HL-60/S4 (cell line): ENCODE measurements at regions not wholly inside any gene's neighbourhood (a gene's known extent, or its start where the extent isn't known, plus 50 kb on each side); places are given as distances from the start of the nearest gene placed in this dataset.

ENCODE experiments used
- in situ Hi-C: fragments of 300-500 bp; cut with MboI; formaldehyde crosslinking; loops from 2 replicates; pipeline ENCODE4 v1.14.3; 2022; ENCODE audit warnings: low sequenced_read_pairs

DNA sequence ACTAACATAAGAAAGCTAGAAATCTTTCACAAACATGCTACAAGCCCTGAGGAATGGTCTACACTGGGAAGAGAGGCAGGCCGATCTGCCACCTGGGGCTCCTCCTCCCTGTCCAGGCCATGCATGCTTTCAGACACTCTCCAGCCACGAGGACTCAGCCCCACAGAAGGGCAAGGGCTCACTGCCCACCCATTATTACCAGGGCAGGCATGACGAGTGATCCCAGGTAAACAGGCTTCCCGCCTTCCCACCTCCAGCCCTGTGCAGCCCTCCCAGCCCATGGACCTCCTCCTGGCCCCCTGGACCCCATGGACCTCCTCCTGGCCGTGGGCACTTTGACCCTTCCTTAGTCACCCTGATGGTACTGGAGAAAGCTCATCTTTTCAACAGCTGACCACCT lies 75.8 kb upstream of the TEX51 start:
- in situ Hi-C loops = no loop called here

GRCh38 chr2:126823951-126824350 lies 74.7 kb upstream of the TEX51 start:
- in situ Hi-C loops = no loop called here

GRCh38 chr2:126824663-126825062 lies 74.0 kb upstream of the TEX51 start:
- in situ Hi-C loops = no loop called here

DNA sequence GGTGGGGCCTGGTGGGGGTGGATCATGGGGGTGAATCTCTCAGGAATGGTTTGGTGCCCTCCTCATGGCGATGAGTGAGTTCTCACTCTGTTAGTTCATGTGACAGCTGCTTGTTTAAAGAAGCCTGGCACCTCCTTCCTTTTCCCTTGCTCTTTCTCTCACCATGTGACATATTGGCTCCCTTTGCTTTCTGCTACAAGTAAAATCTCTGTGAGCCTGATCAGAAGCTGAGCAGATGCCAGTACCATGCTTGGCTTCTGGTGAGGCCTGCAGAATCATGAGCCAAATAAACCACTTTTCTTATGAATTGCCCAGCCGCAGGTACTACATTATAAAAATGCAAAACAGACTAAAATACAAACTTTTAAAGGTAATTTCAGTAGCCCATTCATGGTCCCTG lies 73.4 kb upstream of the TEX51 start:
- in situ Hi-C loops = no loop called here

- in situ Hi-C loops = no loop called here
Measured at GRCh38 chr2:126826491-126826890, 72.2 kb upstream of the TEX51 start.

GRCh38 chr2:126827371-126827770 lies 71.3 kb upstream of the TEX51 start:
- in situ Hi-C loops = no loop called here

DNA sequence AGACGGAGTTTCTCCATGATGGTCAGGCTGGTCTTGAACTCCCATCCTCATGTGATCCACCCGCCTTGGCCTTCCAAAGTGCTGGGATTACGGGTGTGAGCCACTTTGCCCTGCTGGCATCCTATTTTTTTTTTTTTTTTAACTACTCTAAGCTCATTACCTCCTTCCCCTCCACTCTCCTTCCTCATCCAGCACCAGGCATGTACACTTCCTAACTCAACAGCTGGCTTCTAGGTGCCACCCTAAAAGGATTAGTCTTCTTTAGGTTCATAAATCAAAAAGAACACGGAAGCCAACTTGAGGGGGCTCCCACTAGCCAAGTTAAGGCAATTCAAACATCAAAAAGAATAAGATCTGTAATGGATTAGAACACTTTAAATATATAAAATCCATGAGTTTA lies 70.6 kb upstream of the TEX51 start:
- in situ Hi-C loops = no loop called here

GRCh38 chr2:126828491-126828890 lies 70.2 kb upstream of the TEX51 start:
- in situ Hi-C loops = no loop called here

DNA sequence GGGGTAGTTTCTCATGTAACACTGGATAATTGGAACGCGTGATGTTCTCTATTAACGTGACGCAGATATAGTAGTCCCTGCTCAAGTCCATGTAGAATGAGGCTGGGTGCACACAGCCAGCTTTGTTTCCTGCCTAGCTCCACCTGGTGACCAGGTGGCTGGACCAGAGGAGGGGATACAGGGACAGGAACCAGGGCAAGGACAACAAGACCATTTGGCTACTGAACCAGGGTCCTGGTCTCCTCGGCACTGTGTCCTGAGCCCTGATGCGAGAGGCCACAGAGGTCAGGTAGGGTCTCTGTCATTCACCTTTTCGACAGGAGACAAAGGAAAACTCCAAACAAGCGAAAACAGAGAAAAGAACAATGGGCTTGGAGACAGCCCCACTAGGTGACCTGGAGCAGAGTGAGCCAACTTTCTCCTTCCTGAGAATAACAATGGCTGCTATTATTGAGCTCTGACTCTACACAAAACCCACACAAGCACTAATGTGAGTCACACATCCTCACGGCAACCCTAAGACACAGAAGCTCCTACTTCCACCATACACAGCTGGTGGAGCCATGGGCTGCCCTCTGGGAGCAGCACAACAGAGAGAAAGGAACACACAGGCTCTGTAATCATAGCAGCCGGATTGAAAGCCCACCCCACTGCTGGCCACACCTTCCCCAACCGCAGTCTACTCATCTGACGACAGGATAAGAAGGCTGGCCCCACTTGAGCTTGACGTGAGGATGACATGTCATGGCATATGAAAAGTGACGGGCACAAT lies 67.3 kb upstream of the TEX51 start:
- in situ Hi-C loops = no loop called here

DNA sequence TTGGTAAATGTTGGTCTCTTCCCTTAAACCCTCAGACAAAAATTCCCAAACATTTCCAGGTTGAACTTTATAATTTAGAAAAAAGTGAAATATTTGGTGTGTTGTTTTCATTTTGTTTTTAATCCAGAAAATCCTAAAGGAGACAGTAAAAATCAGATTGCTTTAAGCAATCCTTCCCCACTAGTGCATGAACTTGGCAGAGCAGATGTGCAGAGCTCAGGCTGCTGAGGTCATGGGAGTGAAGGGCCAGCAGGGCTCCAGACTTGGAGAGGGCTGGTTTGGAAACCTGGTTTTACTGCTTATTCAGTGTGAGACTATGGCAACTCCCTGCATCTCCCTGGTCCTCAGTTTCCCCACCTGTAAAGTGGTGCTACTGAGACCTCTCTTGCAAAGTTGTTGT lies 66.7 kb upstream of the TEX51 start:
- in situ Hi-C loops = no loop called here

- in situ Hi-C loops = no loop called here
Measured at GRCh38 chr2:126832757-126833156, 65.9 kb upstream of the TEX51 start.

GRCh38 chr2:126834006-126834659 lies 64.6 kb upstream of the TEX51 start:
- in situ Hi-C loops = no loop called here

GRCh38 chr2:126835261-126835660 lies 63.4 kb upstream of the TEX51 start:
- in situ Hi-C loops = no loop called here

DNA sequence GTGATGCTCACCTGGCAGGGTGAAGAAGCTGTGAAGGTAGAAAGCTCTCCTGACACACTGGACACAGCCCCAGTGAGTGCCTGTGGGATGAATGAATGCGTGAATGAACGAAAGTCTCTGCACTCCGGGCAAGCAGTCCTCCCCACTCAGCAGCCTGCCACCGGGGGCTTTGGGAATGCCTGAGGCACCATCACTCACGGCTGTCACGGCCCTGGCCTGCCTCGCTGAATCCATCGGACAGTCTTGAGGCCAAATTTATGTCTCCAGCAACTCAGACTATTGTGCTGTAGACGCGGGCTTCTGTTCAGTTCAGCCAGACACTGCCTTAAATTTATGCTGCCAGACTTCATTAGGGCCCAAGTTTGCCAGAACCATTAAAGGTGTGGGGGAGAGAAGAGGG lies 62.9 kb upstream of the TEX51 start:
- in situ Hi-C loops = no loop called here

GRCh38 chr2:126836761-126837679 lies 61.7 kb upstream of the TEX51 start:
- in situ Hi-C loops = no loop called here

GRCh38 chr2:126837966-126838715 lies 60.5 kb upstream of the TEX51 start:
- in situ Hi-C loops = no loop called here

GRCh38 chr2:126838716-126838985 lies 60.0 kb upstream of the TEX51 start:
- in situ Hi-C loops = no loop called here

- in situ Hi-C loops = no loop called here
Measured at GRCh38 chr2:126839796-126840195, 58.9 kb upstream of the TEX51 start.

DNA sequence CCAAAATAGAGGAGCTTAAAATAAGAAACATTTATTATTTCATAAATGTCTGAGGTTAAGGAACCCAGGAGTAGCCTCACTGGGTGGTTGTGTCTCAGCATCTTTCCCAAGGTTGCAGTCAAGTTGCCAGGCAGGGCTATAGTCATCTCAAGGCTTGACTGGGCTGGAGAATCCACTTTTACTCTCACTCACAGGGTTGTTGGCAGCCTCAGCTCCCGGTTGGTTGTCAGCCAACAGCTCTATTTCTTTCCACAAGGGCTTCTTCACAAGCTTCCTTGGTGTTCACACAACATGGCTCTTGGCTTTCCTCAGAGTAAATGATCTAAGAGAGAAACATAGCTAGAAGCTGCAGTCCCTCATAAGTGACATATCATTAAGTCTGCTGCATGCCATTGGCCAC lies 55.6 kb upstream of the TEX51 start:
- in situ Hi-C loops = no loop called here

- in situ Hi-C loops = no loop called here
Measured at GRCh38 chr2:126846241-126846640, 52.4 kb upstream of the TEX51 start.
